OCI-LY3 (cell line): ENCODE measurements at regions not wholly inside any gene's neighbourhood (a gene's known extent, or its start where the extent isn't known, plus 50 kb on each side); places are given as distances from the start of the nearest gene placed in this dataset.

Experiments
- H2AFZ ChIP-seq: fragments of 200-600, 300-600 bp; shearing (Covaris generic); 2 replicates; pipeline ENCODE4 v1.6.0; 2014; ENCODE audit warnings: antibody characterized with exemption, low read depth, low read length
- H3K27ac ChIP-seq: fragments of 200-600, 300-600 bp; sonication (generic); 2 replicates; pipeline ENCODE4 v1.5.1; 2014; ENCODE audit warnings: mild to moderate bottlenecking, low read length, moderate library complexity, mixed read lengths
- H3K27me3 ChIP-seq: fragments of 200-600, 300-600 bp; sonication (generic); 2 replicates; pipeline ENCODE4 v1.6.1; 2014; ENCODE audit warnings: low read depth, low read length, mixed read lengths
- H3K36me3 ChIP-seq: fragments of 200-600, 300-600 bp; sonication (generic); replicated peaks from 2 replicates; pipeline ENCODE3; 2014; ENCODE audit warnings: low read depth, low read length, mixed read lengths
- H3K4me1 ChIP-seq: fragments of 300-600, 200-600 bp; sonication (generic); 2 replicates; pipeline ENCODE4 v1.6.1; 2014; ENCODE audit warnings: low read length, mixed read lengths
- H3K4me2 ChIP-seq: fragments of 200-600, 300-600 bp; sonication (generic); 2 replicates; pipeline ENCODE4 v1.6.1; 2014; ENCODE audit warnings: low read length, mixed read lengths
- H3K4me3 ChIP-seq: fragments of 300-600, 200-600 bp; sonication (generic); 2 replicates; pipeline ENCODE4 v1.5.1; 2014; ENCODE audit warnings: antibody characterized with exemption, mild to moderate bottlenecking, low read length, moderate library complexity
- H3K79me2 ChIP-seq: fragments of 300-600, 200-600 bp; shearing (Covaris generic); 2 replicates; pipeline ENCODE4 v1.6.1; 2014; ENCODE audit warnings: mild to moderate bottlenecking, low read length, mixed read lengths
- H3K9ac ChIP-seq: fragments of 300-600, 200-600 bp; shearing (Covaris generic); 2 replicates; pipeline ENCODE4 v1.6.0; 2014; ENCODE audit warnings: mild to moderate bottlenecking, low read length, moderate library complexity
- H3K9me3 ChIP-seq: fragments of 200-600, 300-600 bp; shearing (Covaris generic); 2 replicates; pipeline ENCODE4 v1.6.1; 2014; ENCODE audit warnings: low read length, mixed read lengths; ENCODE audit not compliant: insufficient read depth
- H4K20me1 ChIP-seq: fragments of 200-600, 300-600 bp; sonication (generic); 2 replicates; pipeline ENCODE4 v1.6.1; 2016; ENCODE audit warnings: low read length, mixed read lengths; ENCODE audit not compliant: insufficient read depth
- EZH2phosphoT487 ChIP-seq: fragments of 200-600 bp; shearing (Covaris generic); IDR thresholded peaks from 2 replicates; pipeline ENCODE4 v1.6.1; 2018; ENCODE audit warnings: antibody characterized with exemption, mixed run types, low read depth
- TF ChIP-seq, protein P1 (sequence below): fragments of 200-600, 300-600 bp; sonication (generic); IDR thresholded peaks from 2 replicates; pipeline ENCODE4 v1.5.1; 2014; ENCODE audit warnings: antibody characterized with exemption, low read length, low read depth

GRCh38 chr12:29048787-29049186 is 100.3 kb upstream of the FAR2 start:
- Histone ChIP-seq H3K27me3 (no peaks in the 10 kb centered on the region), H3K9ac (no peak overlapping the region), H3K4me1 (peaks cover 11% of the 10 kb centered on the region), H3K27ac (no peak overlapping the region), H3K79me2 (no peaks in the 10 kb centered on the region), H3K4me3 (no peak overlapping the region), H3K9me3 (0 out of 2 replicates have a peak, but pooled peaks cover 3% of the 10 kb centered on the region), H3K36me3 (no peaks in the 10 kb centered on the region), H4K20me1 (no peaks in the 10 kb centered on the region), H3K4me2 (no peak overlapping the region), H2AFZ (no peak overlapping the region)
- TF ChIP-seq EZH2phosphoT487, result no peak
- TF ChIP-seq, protein P1, sequence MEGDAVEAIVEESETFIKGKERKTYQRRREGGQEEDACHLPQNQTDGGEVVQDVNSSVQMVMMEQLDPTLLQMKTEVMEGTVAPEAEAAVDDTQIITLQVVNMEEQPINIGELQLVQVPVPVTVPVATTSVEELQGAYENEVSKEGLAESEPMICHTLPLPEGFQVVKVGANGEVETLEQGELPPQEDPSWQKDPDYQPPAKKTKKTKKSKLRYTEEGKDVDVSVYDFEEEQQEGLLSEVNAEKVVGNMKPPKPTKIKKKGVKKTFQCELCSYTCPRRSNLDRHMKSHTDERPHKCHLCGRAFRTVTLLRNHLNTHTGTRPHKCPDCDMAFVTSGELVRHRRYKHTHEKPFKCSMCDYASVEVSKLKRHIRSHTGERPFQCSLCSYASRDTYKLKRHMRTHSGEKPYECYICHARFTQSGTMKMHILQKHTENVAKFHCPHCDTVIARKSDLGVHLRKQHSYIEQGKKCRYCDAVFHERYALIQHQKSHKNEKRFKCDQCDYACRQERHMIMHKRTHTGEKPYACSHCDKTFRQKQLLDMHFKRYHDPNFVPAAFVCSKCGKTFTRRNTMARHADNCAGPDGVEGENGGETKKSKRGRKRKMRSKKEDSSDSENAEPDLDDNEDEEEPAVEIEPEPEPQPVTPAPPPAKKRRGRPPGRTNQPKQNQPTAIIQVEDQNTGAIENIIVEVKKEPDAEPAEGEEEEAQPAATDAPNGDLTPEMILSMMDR, result no peak

GRCh38 chr12:29050503-29050902 is 98.6 kb upstream of the FAR2 start:
- H3K4me3 ChIP-seq, result no peak overlapping the region
- H3K27me3 ChIP-seq, result no peaks in the 10 kb centered on the region
- TF ChIP-seq, protein P1, result no peak
- no peak overlapping the region for H3K4me2 ChIP-seq
- no peak overlapping the region for H2AFZ ChIP-seq
- no peaks in the 10 kb centered on the region for H3K79me2 ChIP-seq
- H3K9ac ChIP-seq, result no peak overlapping the region
- peaks cover 11% of the 10 kb centered on the region for H3K4me1 ChIP-seq
- H3K27ac ChIP-seq, result no peak overlapping the region
- H3K9me3 ChIP-seq, result 0 out of 2 replicates have a peak, but pooled peaks cover 3% of the 10 kb centered on the region
- no peaks in the 10 kb centered on the region for H3K36me3 ChIP-seq
- H4K20me1 ChIP-seq, result no peaks in the 10 kb centered on the region

DNA sequence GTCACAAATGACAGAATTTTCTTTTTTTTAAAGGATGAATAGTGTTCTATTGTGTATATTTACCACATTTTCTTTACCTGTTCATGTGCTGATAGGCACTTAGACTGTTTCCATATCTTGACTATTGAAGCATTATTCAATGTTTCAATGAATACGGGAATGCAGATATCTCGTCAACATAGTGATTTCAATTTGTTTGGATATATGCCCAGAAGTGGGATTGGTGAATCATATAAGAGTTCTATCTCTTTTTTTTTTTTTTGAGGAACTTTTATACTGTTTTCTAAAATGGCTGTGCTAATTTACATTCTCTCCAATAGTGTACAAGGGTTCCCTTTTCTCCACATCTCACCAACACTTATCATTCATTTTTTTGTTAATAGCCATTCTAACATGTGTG is 97.9 kb upstream of the FAR2 start:
- Histone ChIP-seq H3K9me3 (0 out of 2 replicates have a peak, but pooled peaks cover 3% of the 10 kb centered on the region), H3K27ac (no peak overlapping the region), H3K4me3 (no peak overlapping the region), H3K36me3 (no peaks in the 10 kb centered on the region), H3K4me1 (peaks cover 11% of the 10 kb centered on the region), H2AFZ (no peak overlapping the region), H4K20me1 (no peaks in the 10 kb centered on the region), H3K4me2 (no peak overlapping the region), H3K79me2 (no peaks in the 10 kb centered on the region), H3K27me3 (no peaks in the 10 kb centered on the region), H3K9ac (no peak overlapping the region)
- TF ChIP-seq, protein P1, result no peak
- no peak for TF ChIP-seq EZH2phosphoT487

DNA sequence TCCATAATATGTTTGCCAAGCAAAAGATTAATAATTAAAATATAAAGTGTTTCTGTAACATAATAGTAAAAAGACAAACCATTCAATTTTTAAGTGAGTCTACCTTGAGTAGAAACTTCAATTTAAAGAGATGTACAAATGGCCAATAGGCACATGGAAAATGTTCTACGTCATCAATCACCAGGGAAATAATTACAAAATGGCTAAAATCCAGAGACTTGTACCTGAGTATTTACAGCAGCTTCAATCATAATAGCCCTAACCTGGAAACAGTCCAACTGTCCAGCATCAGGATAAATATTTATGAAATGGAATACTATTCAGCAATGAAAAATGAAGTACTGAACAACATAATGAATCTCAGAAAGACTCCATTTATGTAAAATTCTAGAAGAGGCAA is 95.5 kb upstream of the FAR2 start:
- no peak overlapping the region for H3K4me3 ChIP-seq
- 0 out of 2 replicates have a peak, but pooled peaks cover 3% of the 10 kb centered on the region for H3K9me3 ChIP-seq
- no peaks in the 10 kb centered on the region for H3K79me2 ChIP-seq
- H3K4me1 ChIP-seq, result peaks cover 11% of the 10 kb centered on the region
- H3K36me3 ChIP-seq, result no peaks in the 10 kb centered on the region
- no peak overlapping the region for H3K9ac ChIP-seq
- no peak for TF ChIP-seq EZH2phosphoT487
- TF ChIP-seq, protein P1, result no peak
- no peaks in the 10 kb centered on the region for H4K20me1 ChIP-seq
- H3K27ac ChIP-seq, result no peak overlapping the region
- H3K4me2 ChIP-seq, result no peak overlapping the region
- H2AFZ ChIP-seq, result no peak overlapping the region
- H3K27me3 ChIP-seq, result no peaks in the 10 kb centered on the region
